ENCODE measurements at regions not wholly inside any gene's neighbourhood (a gene's known extent, or its start where the extent isn't known, plus 50 kb on each side); places are given as distances from the start of the nearest gene placed in this dataset.
"Not testable (repeated sequence)": the region's sequence is repeated elsewhere in the genome, so short reads cannot be mapped to it uniquely, and the experiment has no call there.

DNA sequence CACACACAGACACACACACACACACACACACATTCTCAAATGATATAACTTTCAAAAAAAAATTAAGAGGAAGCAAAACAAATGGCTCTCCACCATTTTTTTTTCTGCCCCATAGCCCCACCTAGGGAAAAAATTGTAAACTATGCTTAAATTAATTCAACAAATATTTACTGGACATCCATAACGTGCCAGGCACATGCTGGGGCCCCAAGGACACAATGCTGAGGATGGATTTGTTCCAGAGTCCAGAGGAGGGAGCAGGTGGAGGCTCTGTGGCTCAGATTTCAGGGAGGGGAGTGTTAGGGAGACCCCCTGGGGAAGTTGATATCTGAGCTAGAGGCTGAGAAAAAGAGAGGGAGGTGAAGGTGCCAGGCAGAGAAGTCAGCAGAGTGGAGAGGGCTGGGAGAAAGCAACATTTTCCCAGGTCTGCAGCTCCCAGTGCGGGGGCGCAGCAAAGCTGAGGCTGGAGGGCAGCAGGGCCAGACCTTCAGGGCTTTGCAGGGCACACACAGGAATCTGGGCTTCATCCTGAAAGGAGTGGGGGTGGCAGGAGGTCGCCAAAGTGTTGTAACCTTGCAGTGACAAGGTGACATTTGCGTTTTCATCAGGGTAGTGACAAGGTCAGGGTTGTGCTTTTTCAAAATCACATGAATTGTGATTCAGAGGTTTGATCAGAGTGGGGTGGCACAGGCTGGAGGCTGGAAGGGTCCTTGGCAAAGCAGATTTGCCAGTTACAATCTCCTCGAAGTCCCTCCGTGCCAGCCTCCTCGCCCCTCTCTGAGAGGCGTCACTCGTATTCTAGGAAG, 261.6 kb downstream of the WDR11 start:
- in situ Hi-C loops (cut with HindIII; ENCODE audit: low sequenced_read_pairs), result no loop called here
- no peak for DNase-seq (ENCODE audit: low spot score)

DNA sequence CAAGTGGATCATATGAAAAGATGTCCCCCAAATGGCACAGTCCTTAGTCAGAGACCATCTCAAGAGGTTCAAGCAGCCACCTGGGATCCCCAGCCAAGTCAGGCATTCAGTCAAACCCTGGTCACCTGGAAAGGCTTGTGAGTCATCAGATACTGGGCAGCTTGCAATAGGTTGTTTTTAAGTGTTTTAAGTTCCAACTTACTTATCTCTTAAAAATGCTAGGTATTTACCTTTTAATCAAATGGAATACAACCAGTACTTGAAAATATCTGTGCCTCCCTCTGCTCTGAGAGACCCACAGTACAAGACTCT, 262.2 kb downstream of the WDR11 start:
- in situ Hi-C loops (cut with HindIII; ENCODE audit: low sequenced_read_pairs), result no loop called here
- DNase-seq (ENCODE audit: low spot score), result no peak

DNA sequence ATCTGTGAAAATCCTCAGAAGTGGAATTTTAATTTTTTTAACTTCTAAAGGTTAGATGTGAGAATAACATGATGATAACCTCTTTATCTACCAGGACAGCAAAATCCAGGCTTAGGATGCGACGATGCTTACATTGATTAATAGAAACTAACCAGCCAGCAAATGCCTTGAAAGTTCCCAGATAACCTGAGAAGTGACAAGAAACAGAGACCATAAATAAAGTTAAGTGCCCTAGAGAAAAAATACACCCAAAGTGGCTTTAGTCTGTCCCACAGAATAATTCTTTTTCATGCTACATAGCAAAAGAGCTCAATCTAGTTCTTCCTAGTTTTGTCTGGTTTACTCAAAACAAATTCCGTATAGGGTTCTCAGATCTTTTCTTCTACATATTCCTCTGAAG, 262.7 kb downstream of the WDR11 start:
- DNase-seq (ENCODE audit: low spot score), result no peak

DNA sequence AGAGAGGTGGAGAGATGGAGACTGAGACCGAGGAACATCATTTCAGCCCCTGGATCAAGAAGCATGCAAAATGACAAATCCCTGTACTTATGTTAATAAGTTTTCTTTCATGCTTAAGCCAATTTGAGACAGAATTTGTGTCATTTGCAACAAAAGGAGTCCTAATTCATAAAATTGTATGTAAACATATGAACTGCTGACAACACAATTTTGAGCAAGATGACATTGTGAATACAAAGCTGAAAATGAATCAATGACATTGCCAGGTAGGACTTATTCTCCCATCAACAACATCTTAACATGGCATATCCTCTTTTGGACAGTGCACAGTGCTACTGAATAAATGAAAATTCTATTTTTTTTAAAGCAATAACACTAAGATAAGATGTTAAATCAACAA, 264.0 kb downstream of the WDR11 start:
- in situ Hi-C loops (cut with HindIII; ENCODE audit: low sequenced_read_pairs), result no loop called here
- DNase-seq (ENCODE audit: low spot score), result no peak

More for the DNA sequence above, 262.7 kb downstream of the WDR11 start:
- in situ Hi-C loops (cut with HindIII; ENCODE audit: low sequenced_read_pairs), result no loop called here

DNA sequence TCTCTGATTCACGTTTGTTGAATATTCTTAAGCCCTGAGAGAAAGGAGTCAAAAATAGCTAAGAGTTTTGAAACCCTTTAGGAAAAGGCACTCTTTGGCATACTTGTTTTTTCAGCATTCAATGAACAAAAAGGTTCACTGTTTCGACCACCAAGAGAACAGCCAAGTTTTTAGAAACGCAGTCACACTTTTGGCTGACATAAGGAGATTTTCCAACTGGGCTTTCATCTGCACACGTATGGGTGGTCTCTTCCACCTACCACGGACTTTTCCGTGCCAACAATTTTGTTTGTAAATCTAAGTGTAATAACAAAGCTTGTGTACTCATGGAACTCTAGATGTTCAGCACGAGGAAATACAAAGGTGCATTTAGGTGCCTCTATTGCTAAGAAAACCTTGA, 270.3 kb downstream of the WDR11 start:
- in situ Hi-C loops (cut with HindIII; ENCODE audit: low sequenced_read_pairs), result no loop called here

DNA sequence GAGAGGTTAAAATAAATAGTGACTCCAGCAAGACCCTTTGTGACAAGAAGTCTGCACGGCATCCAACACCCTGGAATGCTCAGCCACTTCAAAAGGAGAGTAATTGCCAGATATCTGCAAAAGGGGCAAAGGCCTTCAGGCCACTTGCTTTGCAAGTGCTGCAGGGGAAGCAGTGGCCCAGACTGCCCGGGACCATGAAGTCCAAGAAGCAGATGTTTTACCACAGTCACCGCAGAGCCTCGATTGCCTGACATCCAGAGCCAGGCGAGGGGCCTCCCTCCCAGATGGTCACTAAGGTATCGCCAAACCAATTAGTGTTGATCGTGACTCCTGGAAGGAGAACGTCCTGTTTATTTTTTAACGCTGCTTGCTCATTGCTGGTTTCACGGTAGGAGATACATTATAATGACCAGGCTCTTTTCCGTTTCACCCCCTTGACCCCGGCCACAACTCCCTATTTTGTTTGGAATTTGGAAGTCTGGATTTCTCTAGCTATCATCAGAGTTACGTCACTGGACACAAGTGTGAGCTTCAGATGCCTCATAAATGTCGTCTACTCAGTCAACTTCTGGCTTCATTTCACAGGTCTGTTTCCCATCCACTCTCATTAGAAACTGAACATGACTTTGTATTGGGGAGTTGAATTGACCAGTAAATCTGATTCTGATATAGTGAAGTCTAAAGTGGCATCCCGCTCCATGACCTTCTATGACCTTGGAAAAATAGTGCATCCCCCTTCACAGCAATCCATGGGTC, 276.2 kb downstream of the WDR11 start:
- DNase-seq (ENCODE audit: low spot score), result no peak
- in situ Hi-C loops (cut with HindIII; ENCODE audit: low sequenced_read_pairs), result no loop called here

More for the DNA sequence above, 270.3 kb downstream of the WDR11 start:
- DNase-seq (ENCODE audit: low spot score), result no peak

DNA sequence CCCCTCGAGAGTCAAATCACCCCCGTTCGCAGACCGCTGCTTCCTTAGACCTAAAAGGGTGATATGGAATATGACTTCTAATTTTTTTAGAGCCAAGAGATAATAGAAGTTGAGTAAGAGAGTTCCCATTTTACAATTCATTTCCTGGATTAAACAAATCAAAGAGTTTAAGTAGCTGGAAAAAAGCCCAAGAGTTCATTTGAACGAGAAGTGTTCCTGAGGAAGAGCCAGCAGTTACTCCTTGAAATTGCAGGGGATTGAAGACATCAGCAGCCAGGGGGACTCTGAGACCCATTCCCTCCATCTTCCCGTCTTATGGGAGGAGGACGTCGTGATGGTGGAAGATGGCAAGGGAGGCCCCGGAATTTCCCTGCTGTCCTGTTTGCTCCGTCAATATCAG, 277.0 kb downstream of the WDR11 start:
- in situ Hi-C loops (cut with HindIII; ENCODE audit: low sequenced_read_pairs), result no loop called here
- no peak for DNase-seq (ENCODE audit: low spot score)

DNA sequence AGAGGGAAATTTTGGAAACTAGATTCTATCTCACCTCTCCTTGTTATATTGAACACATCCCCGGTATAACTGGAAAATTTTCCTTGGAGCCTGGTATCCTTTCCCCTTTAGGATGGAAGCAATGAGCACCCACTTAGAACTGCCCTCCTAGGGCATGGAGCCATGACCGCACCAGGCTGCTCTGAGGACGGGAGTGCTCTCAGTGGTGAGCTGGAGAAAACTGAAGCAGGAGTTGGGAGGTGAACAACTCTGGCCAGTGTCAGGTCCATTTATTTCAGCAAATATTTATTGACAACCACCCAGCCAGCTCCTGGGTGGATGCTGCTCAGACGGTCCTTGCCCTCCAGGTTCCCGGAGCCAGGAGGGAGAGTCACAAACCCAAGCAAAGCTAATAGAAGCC, 278.1 kb downstream of the WDR11 start:
- in situ Hi-C loops (cut with HindIII; ENCODE audit: low sequenced_read_pairs), result no loop called here
- DNase-seq (ENCODE audit: low spot score), result no peak

DNA sequence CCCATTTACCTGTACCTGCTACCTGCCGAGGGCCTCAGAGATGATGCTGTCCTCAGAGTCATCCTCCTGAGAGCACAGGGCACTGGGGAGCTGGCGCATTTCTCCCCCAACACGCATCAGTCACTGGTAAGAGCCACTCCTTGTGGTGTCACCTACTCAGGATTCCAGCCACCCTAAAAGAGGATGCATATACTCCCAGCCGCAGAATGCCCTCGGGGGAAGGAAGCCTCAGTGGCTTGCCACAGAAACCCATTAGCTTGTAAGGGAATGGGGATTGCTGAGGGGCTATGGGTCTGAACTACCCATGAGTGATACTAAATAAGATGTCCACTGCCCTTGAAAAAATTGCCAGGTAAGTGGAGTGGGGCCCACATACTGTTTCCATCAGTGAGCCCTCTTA, 279.2 kb downstream of the WDR11 start:
- in situ Hi-C loops (cut with HindIII; ENCODE audit: low sequenced_read_pairs), result no loop called here
- no peak for DNase-seq (ENCODE audit: low spot score)

DNA sequence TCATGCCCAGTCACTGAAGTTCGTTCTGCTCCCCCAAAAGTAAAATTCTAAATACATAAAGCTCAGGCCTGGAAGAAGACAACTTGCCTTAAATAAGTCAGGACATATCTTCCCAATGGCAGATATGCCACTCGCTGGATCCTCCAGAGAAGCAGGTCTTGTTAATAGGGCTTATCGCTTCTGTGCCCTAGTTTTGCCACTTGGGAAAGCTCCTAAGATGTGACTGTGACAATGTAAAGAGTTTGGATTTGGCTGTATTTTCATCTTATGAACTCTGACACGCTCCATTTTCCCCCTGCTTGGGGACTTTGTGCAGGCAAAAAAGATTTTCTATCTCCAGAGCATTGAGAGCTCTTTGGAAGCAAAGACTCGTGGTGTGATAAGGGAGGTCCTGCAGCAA, 279.9 kb downstream of the WDR11 start:
- no peak for DNase-seq (ENCODE audit: low spot score)
- in situ Hi-C loops (cut with HindIII; ENCODE audit: low sequenced_read_pairs), result no loop called here

DNA sequence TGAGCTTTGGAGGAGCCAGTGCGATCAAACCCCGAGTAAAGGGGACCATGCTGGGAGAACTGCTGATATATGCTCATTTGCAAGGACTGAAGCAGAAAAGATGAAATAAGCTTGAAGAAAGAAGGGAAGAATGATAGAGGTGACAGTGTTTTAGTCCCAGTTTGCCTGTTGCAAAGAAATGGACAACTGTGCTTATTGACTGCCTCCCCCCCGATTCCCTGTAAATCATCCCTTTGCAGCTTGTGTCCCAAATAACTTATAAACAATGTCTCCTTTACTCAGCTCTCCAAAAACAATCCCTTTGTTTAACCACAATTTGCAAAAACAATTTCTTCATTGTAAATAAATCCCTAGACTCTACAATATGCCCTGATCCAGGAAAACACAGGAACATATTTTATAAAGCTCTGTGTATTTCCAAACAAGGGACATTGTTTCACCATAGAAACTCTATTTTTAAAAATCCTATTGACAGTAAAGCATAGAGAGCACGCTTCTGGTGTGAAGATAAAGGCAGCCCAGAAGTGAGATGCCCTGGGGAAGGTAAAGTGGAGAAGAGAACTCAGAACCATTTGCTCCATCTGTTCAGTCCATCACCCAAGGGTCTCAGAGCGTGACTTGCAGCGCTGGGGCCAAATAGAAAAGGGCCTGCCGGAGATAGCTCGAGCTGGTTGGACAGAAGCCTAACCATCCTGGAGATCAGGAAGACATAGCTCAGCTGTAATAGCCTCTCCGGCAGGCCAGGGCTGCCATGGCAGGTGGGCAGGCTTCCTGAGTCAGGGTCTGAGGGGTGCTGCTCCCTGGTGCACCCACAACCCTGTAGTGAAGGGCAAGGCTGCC, 280.5 kb downstream of the WDR11 start:
- in situ Hi-C loops (cut with HindIII; ENCODE audit: low sequenced_read_pairs), result no loop called here
- no peak for DNase-seq (ENCODE audit: low spot score)

DNA sequence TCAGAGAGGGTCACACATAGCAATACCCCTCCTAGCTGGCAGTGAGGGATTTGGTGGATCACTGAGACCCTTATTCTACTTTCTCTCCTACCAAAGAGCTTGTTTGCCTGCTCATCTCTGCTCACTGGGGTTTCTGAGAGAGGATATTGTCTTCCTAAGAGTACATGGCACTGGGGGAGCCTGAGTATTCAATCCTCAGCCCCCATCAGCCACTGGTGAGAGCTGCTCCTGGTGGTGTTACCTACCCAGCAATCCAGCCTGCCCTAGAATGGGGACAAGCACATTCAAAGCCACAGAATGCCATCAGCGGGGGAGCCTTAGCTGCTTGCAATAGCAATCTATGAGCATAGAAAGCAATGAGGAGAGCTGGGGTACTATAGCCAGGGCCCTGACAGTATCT, 281.1 kb downstream of the WDR11 start:
- no peak for DNase-seq (ENCODE audit: low spot score)
- in situ Hi-C loops (cut with HindIII; ENCODE audit: low sequenced_read_pairs), result no loop called here

DNA sequence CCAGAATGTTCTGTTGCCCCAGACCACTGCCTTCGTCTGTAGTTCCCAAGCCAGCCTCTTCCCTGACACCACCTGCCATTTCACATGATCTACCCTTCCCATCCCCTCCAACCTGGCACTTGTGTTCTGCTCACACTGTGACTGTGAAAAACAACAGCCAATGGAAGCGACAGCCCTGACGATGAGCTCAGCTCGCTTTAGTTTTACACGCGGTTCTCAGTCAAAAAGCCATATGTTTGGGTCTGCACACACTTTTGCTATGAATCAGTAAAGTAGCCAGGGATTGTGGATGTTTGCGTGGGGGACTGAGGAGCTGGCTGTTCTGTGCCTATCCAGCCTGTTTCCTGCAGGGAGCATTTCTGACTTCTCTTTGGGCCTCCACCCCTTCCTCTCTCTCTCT, 282.7 kb downstream of the WDR11 start:
- no peak for DNase-seq (ENCODE audit: low spot score)
- in situ Hi-C loops (cut with HindIII; ENCODE audit: low sequenced_read_pairs), result no loop called here

DNA sequence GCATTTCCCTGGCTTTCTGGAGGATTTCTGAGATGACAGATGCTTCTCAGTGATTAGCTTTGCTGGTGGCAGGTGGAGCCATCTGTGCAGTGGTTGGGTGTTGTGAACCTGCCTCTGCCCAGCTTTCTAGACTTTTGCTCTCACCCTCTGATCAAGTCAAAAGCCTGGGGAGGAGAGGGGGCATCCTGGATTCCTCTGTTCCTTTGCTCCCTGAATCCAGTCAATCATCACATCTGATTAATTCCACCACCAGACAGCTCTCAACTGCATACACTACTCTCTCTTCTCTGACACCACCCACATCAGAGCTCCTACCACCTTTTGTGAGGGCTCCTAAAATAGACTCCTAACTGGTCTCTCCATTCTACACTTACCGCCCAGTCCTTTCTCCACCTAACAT, 283.5 kb downstream of the WDR11 start:
- in situ Hi-C loops (cut with HindIII; ENCODE audit: low sequenced_read_pairs), result no loop called here
- DNase-seq (ENCODE audit: low spot score), result no peak

DNA sequence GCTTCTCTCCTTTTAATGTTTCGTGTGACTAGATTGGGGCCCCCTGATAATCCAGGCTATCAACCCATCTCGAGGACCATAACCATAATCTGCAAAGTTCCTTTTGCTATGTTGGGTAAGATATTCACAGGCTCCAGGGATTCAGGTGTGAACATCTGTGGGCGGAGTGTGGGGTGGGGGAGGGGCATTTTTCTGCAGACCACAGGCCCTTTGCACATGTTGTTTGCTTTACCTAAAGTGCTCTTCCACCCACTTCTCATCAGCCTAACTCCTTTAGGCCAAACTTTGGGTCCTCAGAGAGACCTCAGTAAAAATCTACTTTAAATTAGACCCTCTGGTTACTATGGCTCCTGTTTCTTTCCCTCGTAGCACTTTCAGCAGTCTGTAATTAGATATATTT, 284.4 kb downstream of the WDR11 start:
- no peak for DNase-seq (ENCODE audit: low spot score)
- in situ Hi-C loops (cut with HindIII; ENCODE audit: low sequenced_read_pairs), result no loop called here

DNA sequence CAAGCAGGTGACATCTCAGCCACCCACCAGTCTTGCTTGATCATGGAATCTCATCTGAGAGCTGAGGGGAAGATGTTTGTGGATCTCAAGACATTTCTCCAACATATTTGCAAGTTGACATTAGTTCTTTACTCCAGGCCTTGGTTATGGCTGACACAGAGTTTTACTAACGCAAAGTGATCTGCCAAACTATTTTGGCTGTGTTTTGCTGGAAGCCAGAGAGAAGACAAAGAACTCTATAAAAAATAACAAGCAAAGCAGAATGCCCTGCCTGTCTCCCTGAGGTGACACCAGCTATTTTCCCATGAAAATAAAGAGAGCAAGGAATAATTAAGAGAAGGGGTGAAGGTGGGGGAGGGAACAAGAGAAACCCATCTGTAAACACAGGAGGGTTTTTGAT, 286.4 kb downstream of the WDR11 start:
- in situ Hi-C loops (cut with HindIII; ENCODE audit: low sequenced_read_pairs), result no loop called here
- DNase-seq (ENCODE audit: low spot score), result peak; percentile 6

DNA sequence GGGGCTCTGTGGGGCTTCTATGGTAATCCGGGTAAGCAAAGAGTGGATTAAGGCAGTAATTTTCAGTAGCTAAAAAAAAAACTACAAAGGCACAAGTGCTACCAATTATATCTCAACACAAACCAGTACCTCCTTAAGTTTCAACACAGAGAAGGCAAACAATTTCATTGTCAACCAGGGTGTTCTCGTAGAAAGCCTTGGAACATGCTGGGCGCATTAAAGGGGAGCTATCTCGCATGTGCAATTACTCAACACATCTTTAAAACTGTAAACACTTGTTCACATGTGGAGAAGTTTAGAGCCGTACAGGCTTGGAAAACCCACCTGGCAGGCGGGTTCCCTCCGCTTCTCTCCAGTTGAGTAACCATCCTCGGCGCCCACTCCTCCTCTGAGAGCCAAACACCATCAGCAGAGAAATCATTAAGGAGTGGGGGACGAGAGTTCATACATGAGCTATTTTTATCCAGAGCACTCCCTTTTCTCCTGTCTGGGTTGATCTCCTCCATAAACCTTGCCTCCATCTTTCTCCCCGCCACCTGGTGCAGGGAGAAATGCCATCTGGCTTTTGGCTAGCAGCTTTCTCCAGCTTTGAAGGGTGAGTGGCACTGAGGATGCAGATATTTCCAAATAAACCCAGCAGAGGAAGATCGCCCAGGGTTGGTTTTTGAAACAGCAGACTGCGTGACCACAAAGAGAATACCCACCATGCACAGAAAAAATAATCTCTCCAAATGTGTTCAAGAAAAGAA, 287.1 kb downstream of the WDR11 start:
- peak; percentile 74 for DNase-seq (ENCODE audit: low spot score)
- in situ Hi-C loops (cut with HindIII; ENCODE audit: low sequenced_read_pairs), result no loop called here

DNA sequence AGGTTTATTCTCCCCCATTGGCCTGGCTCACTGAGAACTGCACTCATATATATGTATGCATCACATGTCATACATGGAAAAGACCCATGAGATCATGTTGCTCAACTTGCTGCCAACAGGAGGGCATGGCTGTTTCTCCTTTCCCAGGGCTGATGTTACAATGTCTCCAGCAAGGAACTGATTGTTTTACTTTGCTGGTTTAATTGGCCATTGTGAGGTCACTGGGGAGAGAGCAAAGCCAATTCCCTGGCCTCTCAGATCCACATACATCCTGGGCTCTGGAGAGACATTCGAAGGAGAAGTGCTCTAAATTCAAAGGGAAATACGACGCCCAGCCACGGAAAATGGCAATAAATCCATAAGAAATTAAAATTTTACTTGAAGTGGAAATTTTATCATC, 287.8 kb downstream of the WDR11 start:
- no peak for DNase-seq (ENCODE audit: low spot score)
- in situ Hi-C loops (cut with HindIII; ENCODE audit: low sequenced_read_pairs), result no loop called here

DNA sequence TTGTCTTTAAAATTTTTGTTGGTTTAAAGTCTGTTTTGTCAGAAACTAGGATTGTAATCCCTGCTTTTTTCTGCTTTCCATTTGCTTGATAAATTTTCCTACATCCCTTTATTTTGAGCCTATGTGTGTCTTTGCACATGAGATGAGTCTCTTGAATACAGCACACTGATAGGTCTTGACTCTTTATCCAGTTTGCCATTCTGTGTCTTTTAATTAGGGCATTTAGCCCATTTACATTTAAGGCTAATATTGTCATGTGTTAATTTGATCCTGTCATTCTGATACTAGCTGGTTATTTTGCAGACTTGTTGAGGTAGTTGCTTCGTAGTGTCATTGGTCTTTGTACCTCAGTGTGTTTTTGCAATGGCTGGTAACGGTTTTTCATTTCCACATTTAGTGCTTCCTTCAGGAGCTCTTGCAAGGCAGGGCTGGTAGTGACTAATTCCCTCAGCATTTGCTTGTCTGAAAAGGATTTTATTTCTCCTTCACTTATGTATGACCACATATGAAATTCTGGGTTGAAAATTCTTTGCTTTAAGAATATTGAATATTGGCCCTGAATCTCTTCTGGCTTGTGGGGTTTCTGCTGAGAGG, 294.7 kb downstream of the WDR11 start:
- in situ Hi-C loops (cut with HindIII; ENCODE audit: low sequenced_read_pairs); DNase-seq (ENCODE audit: low spot score): not testable (repeated sequence)
